ENCODE measurements at regions not wholly inside any gene's neighbourhood (a gene's known extent, or its start where the extent isn't known, plus 50 kb on each side); places are given as distances from the start of the nearest gene placed in this dataset.

DNA sequence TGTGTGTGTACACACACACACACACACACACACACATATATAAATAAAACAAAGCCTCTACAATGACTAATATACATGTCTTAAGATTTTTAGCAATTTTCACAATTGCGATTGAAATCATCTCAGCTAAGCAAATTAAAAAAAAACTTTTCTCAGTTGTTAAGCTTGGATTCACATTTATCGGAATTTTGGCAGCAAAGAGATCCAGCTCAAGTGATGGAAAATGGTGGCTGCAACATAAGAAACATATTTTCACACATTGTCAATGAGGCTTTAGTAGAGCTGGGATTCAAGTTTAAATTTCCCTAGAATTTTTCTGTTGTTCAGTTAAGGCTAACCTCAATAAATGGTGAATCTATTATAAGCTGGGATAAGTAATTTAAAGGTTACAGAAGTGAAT, 768.6 kb upstream of the SORCS1 start:
- no peak for DNase-seq

- no peak for DNase-seq
These were observed 767.3 kb upstream of the SORCS1 start for GRCh38 chr10:107931808-107932207.

DNA sequence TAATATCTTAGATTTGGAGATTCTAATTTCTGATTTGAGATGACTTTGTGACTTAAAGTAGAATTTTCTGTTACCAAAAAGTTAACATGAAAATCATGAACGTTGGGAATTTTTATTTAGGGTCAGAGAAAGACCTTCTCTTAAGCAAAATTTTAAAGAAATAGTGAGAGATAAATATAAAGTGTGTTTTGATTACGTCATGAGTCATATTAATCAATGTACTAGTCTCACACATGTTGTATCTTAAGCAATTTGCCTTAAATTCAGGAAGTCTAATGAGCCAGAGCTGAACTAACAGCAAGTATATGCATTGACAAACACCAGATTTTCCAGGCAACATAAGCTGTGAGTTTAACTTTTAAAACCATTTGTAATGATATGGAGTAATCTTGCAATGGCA, 765.5 kb upstream of the SORCS1 start:
- no peak for DNase-seq

DNA sequence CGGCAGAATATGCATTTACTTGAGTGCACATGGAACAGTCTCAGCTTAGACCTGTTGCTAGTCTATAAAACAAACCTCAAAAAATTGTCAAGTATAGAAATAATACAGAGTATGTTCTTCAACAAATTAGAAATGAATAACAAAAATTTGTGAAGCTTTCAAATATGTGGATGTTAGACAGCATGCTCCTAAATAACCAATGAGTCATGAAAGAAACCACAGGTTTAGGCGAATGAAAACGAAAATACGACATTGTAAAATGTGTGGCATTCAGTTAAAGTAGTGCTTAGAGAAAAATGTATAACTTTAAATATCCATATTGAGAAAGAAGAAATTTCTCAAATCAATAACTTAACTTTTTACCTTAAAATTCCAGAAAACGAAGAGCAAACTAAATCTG, 760.0 kb upstream of the SORCS1 start:
- no peak for DNase-seq

DNA sequence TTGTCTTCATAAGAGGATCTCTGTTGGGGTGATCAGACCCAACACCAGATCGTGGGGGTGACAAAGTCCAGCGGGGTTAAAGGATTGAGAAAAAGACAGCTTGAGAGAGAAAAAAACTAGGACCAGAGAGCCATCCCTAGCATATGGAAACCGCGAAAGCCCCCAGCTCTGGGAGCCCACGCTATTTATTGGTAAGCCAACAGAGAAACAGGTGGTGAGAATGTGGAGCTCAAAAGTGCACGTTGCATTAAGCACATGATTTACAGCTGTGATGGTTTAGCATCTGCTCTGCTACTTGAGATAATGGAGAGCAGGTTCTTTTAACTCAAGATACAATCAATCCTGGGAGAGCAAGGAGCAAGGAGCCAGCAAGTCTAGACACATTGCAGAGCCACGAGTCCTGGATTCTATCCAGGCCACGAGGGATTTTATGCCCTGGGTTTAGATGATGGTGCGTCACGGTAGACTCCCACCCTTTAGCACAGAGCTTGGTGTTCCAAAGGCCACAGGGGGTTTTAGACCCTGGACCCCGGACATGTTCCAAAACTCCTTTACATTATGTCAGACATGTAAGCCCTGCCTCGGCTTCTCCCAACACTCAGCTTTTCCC, 755.2 kb upstream of the SORCS1 start:
- DNase-seq = no peak

GRCh38 chr10:107918171-107918570, 753.7 kb upstream of the SORCS1 start:
- DNase-seq = no peak

DNA sequence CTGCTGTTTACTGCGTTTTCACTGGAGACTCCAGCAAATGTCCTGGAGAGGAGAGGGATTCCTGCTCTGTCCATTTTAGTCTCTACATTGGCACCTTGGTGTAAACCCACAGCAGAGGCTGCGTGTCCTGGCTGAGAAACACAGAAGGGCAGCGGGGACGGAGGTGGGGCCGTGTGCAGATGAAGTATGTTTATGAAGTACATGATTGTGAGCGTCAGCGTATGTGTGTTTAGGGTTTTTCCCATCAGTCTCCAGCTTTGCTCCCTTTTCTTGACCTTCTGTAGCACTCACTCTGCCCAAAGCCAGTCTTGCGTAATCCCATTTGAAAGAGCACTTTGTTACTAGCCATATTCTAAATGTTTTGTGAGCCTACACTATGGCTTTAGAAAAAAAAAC, 750.7 kb upstream of the SORCS1 start:
- DNase-seq = no peak

- DNase-seq = no peak
These were observed 750.1 kb upstream of the SORCS1 start for GRCh38 chr10:107914450-107915214.

GRCh38 chr10:107913317-107914294, 749.1 kb upstream of the SORCS1 start:
- no peak for DNase-seq

DNA sequence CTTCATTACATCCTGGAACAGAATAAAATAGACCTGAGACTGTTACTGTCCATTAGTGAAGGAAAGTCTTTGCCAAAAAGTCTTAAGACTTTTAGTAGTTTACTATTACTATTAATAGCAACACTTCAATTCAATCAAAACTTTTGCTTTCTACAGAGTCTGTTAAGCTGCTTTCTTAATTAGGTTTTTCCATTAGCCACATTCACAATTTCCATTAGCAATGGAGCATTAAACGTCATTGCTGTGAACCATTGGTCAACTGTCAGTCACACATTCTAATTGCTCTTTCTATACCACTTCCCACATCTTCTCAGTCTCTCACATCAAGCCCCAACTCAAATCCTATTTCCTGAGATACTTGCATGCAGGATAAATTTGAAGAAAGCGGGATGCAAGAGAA, 736.6 kb upstream of the SORCS1 start:
- DNase-seq = no peak

GRCh38 chr10:107900131-107900530, 735.6 kb upstream of the SORCS1 start:
- no peak for DNase-seq

- DNase-seq = no peak
These were observed 735.1 kb upstream of the SORCS1 start for GRCh38 chr10:107899502-107900062.

GRCh38 chr10:107899075-107899474, 734.6 kb upstream of the SORCS1 start:
- DNase-seq = no peak

- no peak for DNase-seq
These were observed 733.9 kb upstream of the SORCS1 start for GRCh38 chr10:107898392-107898791.

- no peak for DNase-seq
These were observed 730.0 kb upstream of the SORCS1 start for GRCh38 chr10:107894516-107894915.

GRCh38 chr10:107889105-107889504, 724.6 kb upstream of the SORCS1 start:
- no peak for DNase-seq

GRCh38 chr10:107880185-107880584, 715.7 kb upstream of the SORCS1 start:
- no peak for DNase-seq

GRCh38 chr10:107873007-107873406, 708.5 kb upstream of the SORCS1 start:
- no peak for DNase-seq

DNA sequence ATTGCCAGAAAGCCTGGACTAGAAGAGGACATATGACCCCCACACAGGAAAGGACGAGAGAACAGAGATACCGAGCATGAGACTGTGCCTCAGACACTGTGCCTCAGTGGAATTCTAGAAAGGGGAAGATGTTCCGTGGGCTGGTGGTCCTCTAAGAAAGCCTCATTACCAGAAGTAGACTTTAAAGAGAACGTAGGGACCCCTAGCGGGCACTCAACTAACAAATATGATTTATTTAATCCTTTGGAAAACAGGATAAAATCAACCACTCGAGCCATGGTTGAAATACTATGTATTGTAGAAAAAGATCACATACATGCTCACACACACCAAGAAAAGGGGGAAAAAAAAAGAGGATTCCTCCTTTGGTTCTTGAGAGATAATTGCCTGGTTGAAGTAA, 701.2 kb upstream of the SORCS1 start:
- DNase-seq = no peak

GRCh38 chr10:107859065-107859464, 694.6 kb upstream of the SORCS1 start:
- DNase-seq = no peak

GRCh38 chr10:107856047-107856315, 691.5 kb upstream of the SORCS1 start:
- DNase-seq = no peak

- DNase-seq = no peak
These were observed 691.0 kb upstream of the SORCS1 start for GRCh38 chr10:107855301-107856046.
